Prostate gland (tissue), 2 donors: ENCODE measurements at regions not wholly inside any gene's neighbourhood (a gene's known extent, or its start where the extent isn't known, plus 50 kb on each side); places are given as distances from the start of the nearest gene placed in this dataset.

Source experiments
- DNase-seq: peaks from one replicate; pipeline ENCODE4 v3.0.0-alpha.2; 2019; ENCODE audit warnings: low spot score
- H3K27ac ChIP-seq, 2 donors: fragments of 200-600 bp; sonication (generic); 2 replicates each; pipeline ENCODE4 v1.5.1; 2017 to 2019
- H3K27me3 ChIP-seq: fragments of 200-600 bp; sonication (generic); replicated peaks from 2 replicates; pipeline ENCODE4 v1.5.1; 2019; ENCODE audit not compliant: insufficient read depth
- H3K36me3 ChIP-seq, 2 donors: fragments of 200-600 bp; sonication (generic); 1 replicate in 1 of 2; 2 replicates in 1 of 2; pipeline versions ENCODE4 v1.5.1 to v1.8.1; 2017 to 2019
- H3K4me1 ChIP-seq: fragments of 200-600 bp; sonication (generic); replicated peaks from 2 replicates; pipeline ENCODE4 v1.5.1; 2019
- H3K4me3 ChIP-seq, 2 donors: fragments of 200-600 bp; sonication (generic); 2 replicates each; pipeline ENCODE4 v1.5.1; 2017 to 2019
- H3K9me3 ChIP-seq: fragments of 200-600 bp; sonication (generic); 2 replicates; pipeline ENCODE4 v1.5.1; 2017
- CTCF ChIP-seq, 4 experiments: fragments of 200-600 bp in 2 of 4; fragments of 450-650 bp in 2 of 4; sonication (generic) in 2 of 4; IDR thresholded peaks; 1 replicate in 3 of 4; 2 replicates in 1 of 4; pipeline ENCODE4 v1.5.1; 2016 to 2019; ENCODE audit warnings: antibody characterized with exemption in 4 of 4, mild to moderate bottlenecking in 2 of 4, moderate library complexity in 2 of 4
- POLR2A ChIP-seq: fragments of 450-650 bp; IDR thresholded peaks from one replicate; pipeline ENCODE4 v1.6.1; 2016; ENCODE audit warnings: antibody characterized with exemption, mild to moderate bottlenecking
- POLR2AphosphoS5 ChIP-seq: sonication (generic); formaldehyde crosslinking; IDR thresholded peaks from one replicate; pipeline ENCODE4 v1.6.1; 2017; ENCODE audit warnings: antibody characterized with exemption
- WGBS: methylation state at CpG from one replicate; pipeline ENCODE4 v1.1.5; 2018; 5-methylcytosine and 5-hydroxymethylcytosine counted together
- intact Hi-C: fragments of 100-400 bp; cut with DNase I; formaldehyde crosslinking; loops from one replicate; pipeline ENCODE4 v1.14.2; 2022

- no peak for TF ChIP-seq CTCF (IDR thresholded peaks at IDR 0.05)
- TF ChIP-seq POLR2A = no peak
- TF ChIP-seq POLR2AphosphoS5 = no peak
- Histone ChIP-seq H3K9me3 (no peaks in the 10 kb centered on the region), H3K4me3 (no peak overlapping the region), H3K36me3 (no peaks in the 10 kb centered on the region), H3K27me3 (no peaks in the 10 kb centered on the region), H3K27ac (no peak overlapping the region), H3K4me1 (no peaks in the 10 kb centered on the region)
- 47% methylated on average over 4 of the region's 4 CpGs for WGBS
- intact Hi-C loops = no loop called here
- no peak for DNase-seq
These were observed 100.6 kb downstream of the CETN3 start for GRCh38 chr5:90308787-90309585.

GRCh38 chr5:90307782-90308181 lies 101.8 kb downstream of the CETN3 start:
- no peaks in the 10 kb centered on the region for H3K4me1 ChIP-seq
- no peaks in the 10 kb centered on the region for H3K36me3 ChIP-seq
- TF ChIP-seq CTCF (IDR thresholded peaks at IDR 0.05) = no peak
- TF ChIP-seq POLR2A = no peak
- no peak for TF ChIP-seq POLR2AphosphoS5
- no peaks in the 10 kb centered on the region for H3K9me3 ChIP-seq
- H3K27ac ChIP-seq = no peak overlapping the region
- intact Hi-C loops = no loop called here
- H3K27me3 ChIP-seq = no peaks in the 10 kb centered on the region
- DNase-seq = no peak
- WGBS = 49% methylated on average over 1 of the region's 1 CpG
- H3K4me3 ChIP-seq = no peak overlapping the region

- H3K36me3 ChIP-seq = no peaks in the 10 kb centered on the region
- no peak for TF ChIP-seq CTCF (IDR thresholded peaks at IDR 0.05)
- no peak for TF ChIP-seq POLR2AphosphoS5
- no peak for TF ChIP-seq POLR2A
- intact Hi-C loops = no loop called here
- H3K27ac ChIP-seq = no peak overlapping the region
- H3K27me3 ChIP-seq = no peaks in the 10 kb centered on the region
- no peaks in the 10 kb centered on the region for H3K9me3 ChIP-seq
- no peak overlapping the region for H3K4me3 ChIP-seq
- no peak for DNase-seq
- H3K4me1 ChIP-seq = no peaks in the 10 kb centered on the region
These were observed 102.2 kb downstream of the CETN3 start for GRCh38 chr5:90307322-90307721.

GRCh38 chr5:90306613-90307012 lies 102.9 kb downstream of the CETN3 start:
- intact Hi-C loops = no loop called here
- Histone ChIP-seq H3K27ac (no peak overlapping the region), H3K36me3 (no peaks in the 10 kb centered on the region)

More at GRCh38 chr5:90306613-90307012, 102.9 kb downstream of the CETN3 start:
- Histone ChIP-seq H3K4me1 (no peaks in the 10 kb centered on the region), H3K27me3 (no peaks in the 10 kb centered on the region), H3K9me3 (no peaks in the 10 kb centered on the region), H3K4me3 (no peak overlapping the region)
- TF ChIP-seq POLR2AphosphoS5 (no peak), POLR2A (no peak), CTCF (IDR thresholded peaks at IDR 0.05) (no peak)
- no peak for DNase-seq
